Activated CD4-positive, CD25-positive, alpha-beta regulatory T cell treated with anti-CD3 and anti-CD28 coated beads, Interleukin-2, amount 50 U/mL, for 72 hours (primary cell): ENCODE measurements at regions not wholly inside any gene's neighbourhood (a gene's known extent, or its start where the extent isn't known, plus 50 kb on each side); places are given as distances from the start of the nearest gene placed in this dataset.

Experiments used
- DNase-seq: peaks from one replicate; pipeline ENCODE4 v3.0.0; 2021

GRCh38 chr21:29443411-29444010 lies 144.8 kb downstream of the BACH1 start:
- DNase-seq = no peak

GRCh38 chr21:29448766-29449165 lies 150.0 kb downstream of the BACH1 start:
- DNase-seq = no peak

- DNase-seq = no peak
These were observed 150.7 kb downstream of the BACH1 start for GRCh38 chr21:29449306-29449950.

GRCh38 chr21:29450058-29450457 lies 151.3 kb downstream of the BACH1 start:
- no peak for DNase-seq

- no peak for DNase-seq
These were observed 154.8 kb downstream of the BACH1 start for GRCh38 chr21:29453511-29453910.

- DNase-seq = no peak
These were observed 155.5 kb downstream of the BACH1 start for GRCh38 chr21:29454179-29454578.

- no peak for DNase-seq
These were observed 163.8 kb downstream of the BACH1 start for GRCh38 chr21:29462479-29462878.

GRCh38 chr21:29465546-29465945 lies 166.8 kb downstream of the BACH1 start:
- no peak for DNase-seq

- DNase-seq = no peak
These were observed 167.8 kb downstream of the BACH1 start for GRCh38 chr21:29466532-29466931.

- DNase-seq = no peak
These were observed 171.7 kb downstream of the BACH1 start for GRCh38 chr21:29470397-29470796.

- DNase-seq = no peak
These were observed 175.1 kb downstream of the BACH1 start for GRCh38 chr21:29473808-29474207.

GRCh38 chr21:29475329-29475728 lies 176.6 kb downstream of the BACH1 start:
- DNase-seq = no peak

- DNase-seq = no peak
These were observed 178.6 kb downstream of the BACH1 start for GRCh38 chr21:29477347-29477746.

GRCh38 chr21:29477941-29478340 lies 179.2 kb downstream of the BACH1 start:
- DNase-seq = no peak

- DNase-seq = no peak
These were observed 182.4 kb downstream of the BACH1 start for GRCh38 chr21:29481081-29481480.

- no peak for DNase-seq
These were observed 182.9 kb downstream of the BACH1 start for GRCh38 chr21:29481641-29482040.

- DNase-seq = no peak
These were observed 187.6 kb downstream of the BACH1 start for GRCh38 chr21:29486306-29486807.
